ENCODE measurements at regions not wholly inside any gene's neighbourhood (a gene's known extent, or its start where the extent isn't known, plus 50 kb on each side); places are given as distances from the start of the nearest gene placed in this dataset.

DNA sequence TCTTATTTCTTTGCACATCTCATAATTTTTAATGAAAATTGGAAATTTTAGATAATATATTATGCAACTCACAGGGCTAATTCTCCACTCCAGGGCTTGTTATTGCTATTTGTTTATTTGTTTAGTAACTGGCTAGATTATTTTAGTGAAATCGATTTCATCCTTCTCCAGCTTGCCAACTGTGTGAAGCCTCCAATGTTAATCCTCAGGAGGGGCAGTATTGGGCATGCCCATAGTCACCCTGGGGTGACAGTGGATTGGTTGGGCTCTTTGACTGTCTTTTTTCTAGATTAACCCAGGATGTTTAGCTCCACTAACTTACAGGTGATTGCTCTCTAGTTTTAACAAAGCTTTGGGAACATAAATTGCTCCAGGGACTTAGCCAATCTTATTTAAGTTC is 450.1 kb downstream of the BMP2 start:
- DNase-seq (ENCODE audit: low read depth, low spot score), result no peak
- no peak overlapping the region for H3K27ac ChIP-seq

DNA sequence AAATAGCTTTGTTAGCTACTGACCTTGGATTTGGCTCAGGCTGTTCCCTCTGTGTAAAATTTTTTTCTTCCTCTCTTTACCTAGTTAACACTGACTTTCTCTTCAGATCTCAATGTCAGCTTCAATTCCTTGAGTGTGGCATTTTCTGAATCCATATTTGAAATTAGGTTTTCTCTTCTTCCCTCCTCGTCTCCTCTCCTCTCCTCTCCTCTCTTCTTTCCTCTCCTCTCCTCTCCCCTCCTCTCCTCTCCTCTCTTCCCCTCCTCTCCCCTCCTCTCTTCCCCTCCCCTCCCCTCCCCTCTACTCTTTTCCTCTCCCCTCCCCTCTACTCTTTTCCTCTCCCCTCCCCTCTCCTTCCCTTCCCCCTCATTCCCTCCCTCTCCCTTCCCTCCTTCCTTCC is 453.3 kb downstream of the BMP2 start:
- H3K27ac ChIP-seq, result no peak overlapping the region
- DNase-seq (ENCODE audit: low read depth, low spot score), result no peak

DNA sequence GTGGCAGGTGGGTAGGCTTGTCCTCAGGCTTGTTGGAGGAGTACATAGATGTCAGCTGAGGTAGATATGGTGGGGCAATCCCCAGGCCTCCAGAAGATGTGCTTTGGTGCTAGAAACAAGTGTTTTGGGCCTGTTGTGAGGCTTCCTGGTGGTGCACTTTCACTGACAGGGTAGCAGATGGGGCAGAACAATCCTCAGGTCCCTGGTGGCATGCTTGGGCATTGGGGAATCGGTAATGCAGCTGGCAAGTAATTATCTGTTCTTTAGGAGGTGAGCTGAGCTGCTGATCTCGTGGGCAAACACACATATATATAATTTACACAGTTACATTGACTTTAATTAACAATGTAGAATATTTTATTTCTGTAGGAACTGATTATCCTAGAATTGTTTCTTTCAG is 458.7 kb downstream of the BMP2 start:
- H3K27ac ChIP-seq, result no peak overlapping the region
- DNase-seq (ENCODE audit: low read depth, low spot score), result no peak

DNA sequence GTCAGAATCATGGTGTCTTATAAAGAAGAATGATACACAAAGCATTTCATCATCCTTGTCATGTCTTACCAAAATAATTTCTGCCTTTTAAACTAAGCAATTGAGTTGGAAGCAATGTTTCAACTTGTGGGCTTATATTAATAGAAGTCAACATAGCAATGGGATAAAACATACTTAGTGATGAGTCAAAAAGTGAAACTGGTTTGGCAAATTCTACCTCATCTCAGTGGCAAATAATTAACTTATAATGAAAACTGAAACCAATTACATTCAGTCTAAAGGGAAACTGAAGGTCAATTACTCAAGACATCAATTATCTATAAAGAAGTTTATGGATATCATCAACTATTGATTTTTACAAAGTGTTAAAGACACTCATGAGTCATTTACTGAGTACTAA is 463.8 kb downstream of the BMP2 start:
- peak; percentile 52 for DNase-seq (ENCODE audit: low read depth, low spot score)
- H3K27ac ChIP-seq, result peak overlapping the region; percentile 23

DNA sequence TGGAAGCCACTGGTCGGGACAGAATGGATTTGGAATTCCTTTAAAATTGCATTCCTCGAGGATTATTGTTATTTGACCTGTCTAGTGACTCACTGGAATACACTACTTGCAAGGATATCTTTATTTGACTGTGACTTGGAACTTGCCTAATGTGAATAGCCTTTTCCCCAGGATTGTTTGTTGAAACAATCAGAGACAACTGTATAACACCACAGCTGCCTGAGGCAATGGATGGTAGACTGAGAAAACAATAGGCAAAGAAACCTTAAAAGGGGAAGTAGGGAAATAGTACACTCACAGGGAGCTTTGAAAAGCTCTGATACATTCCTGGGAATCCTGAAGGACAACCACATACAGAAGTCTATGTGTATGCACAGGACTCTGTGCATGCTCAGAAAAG is 465.3 kb downstream of the BMP2 start:
- no peak for DNase-seq (ENCODE audit: low read depth, low spot score)
- no peak overlapping the region for H3K27ac ChIP-seq

DNA sequence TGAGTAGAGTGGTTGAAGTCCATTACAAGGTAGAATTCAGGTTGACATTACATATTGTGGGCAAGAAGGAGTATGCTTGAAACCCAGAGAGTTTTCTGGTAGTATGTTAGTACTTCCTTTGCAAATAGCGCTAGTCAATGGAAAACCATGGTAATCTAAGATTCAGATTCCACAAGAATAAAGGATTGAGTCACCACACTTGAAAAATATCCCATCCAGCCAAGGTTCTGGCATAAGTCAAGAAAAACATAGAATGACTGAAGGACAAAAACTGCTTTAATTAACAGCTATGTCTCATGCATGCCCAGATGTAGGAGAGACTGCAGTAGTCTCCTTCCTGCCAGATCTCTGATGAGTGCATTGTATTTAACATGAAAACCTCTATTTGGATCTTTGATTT is 469.8 kb downstream of the BMP2 start:
- DNase-seq (ENCODE audit: low read depth, low spot score), result no peak
- H3K27ac ChIP-seq, result no peak overlapping the region

DNA sequence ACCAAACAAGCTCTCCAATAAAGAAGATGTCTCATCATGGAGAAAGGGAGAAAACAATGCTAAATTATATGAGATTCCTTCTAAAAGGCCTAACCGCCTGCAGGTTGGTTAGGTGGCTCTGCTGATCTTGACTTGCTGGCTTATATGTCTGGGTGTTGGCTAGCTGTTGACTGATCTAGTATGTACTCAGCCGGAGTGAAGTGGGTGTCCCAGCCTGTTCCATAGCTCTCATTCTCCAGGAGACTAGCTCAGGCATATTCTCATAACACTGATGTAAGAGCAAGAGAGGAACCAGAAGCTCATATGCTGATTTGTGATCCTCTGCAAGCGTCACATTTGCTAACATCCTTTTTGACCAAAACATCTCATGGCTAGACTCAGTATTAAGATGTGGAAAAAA is 473.0 kb downstream of the BMP2 start:
- no peak for DNase-seq (ENCODE audit: low read depth, low spot score)
- no peak overlapping the region for H3K27ac ChIP-seq

DNA sequence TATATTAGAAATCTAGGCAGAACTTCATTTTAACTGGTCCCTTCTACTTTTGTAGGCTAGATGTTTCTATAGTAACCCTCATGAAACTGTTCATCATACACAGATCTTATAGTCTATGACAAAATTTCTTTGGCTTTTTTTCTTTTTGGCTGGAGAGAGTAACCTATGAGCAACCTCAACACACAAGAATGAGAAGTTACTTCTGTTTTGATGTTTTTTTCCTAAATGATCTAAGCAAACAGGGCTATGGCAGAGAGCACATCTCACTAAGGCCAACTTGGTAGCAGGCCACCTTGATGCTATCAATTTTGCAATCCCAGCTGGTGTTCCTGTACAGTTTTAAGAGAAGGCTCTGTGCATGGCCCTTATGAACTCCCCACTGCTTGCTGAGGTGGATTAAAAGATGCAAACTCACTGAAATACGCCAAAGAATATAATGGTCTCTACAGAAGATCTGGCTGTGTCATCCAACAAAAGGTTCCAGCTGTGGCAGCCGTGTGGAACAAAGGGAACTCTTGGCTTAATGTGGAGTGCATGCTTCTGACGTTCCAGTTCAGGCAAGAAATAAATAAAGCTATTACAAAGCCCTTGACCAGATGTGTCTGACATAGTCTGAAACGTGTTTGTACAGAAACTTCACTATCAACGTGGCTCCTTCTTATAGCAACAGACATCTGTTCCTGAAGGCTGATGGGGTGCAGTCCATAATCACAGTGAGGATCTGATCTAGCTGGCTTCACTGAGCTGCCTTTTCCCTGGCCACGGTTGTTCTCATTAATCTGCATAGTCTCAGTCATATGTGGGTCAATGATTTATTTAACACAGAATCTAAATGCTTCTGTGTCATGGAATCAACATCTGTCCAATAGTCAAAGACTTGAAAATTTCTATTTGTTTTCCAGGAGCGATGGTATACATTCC is 481.1 kb downstream of the BMP2 start:
- H3K27ac ChIP-seq, result no peak overlapping the region
- DNase-seq (ENCODE audit: low read depth, low spot score), result no peak

DNA sequence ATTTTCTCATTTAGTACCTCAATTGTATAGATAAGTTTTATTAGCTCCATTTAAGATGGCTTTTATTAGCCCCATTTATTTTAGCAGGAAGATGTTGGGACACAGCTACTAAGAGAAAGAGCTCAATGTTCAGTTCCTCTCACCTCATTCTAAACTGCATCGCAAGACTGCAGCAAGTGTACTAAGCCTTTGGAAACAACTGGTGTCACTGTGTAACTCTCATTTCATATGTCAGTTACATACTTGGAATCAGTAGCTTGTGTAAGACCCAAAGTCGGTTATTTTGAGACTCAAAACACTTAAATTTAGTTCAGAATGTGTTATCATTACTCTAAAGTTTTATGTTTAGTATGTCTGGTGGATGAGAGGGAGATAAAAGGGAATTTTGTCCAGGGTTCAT is 482.9 kb downstream of the BMP2 start:
- no peak for DNase-seq (ENCODE audit: low read depth, low spot score)
- no peak overlapping the region for H3K27ac ChIP-seq

DNA sequence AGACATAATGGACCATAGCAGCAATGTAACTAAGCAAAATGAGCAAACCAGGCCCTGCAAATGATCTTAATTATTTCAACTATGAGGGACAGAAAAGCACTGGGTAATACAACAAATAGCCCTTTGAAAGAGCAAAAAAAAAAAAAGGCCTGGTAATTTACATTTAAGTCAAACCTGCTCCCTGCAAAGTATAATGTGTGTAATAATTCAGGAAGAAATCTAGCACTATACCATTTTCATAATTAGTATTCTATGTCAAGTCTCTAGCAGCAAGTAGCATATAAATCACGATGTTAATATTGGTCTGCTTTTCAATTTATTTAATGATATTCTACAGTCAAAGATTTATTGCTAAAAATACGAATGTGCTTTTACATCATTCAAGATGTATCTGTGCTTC is 489.6 kb downstream of the BMP2 start:
- no peak overlapping the region for H3K27ac ChIP-seq
- DNase-seq (ENCODE audit: low read depth, low spot score), result no peak

DNA sequence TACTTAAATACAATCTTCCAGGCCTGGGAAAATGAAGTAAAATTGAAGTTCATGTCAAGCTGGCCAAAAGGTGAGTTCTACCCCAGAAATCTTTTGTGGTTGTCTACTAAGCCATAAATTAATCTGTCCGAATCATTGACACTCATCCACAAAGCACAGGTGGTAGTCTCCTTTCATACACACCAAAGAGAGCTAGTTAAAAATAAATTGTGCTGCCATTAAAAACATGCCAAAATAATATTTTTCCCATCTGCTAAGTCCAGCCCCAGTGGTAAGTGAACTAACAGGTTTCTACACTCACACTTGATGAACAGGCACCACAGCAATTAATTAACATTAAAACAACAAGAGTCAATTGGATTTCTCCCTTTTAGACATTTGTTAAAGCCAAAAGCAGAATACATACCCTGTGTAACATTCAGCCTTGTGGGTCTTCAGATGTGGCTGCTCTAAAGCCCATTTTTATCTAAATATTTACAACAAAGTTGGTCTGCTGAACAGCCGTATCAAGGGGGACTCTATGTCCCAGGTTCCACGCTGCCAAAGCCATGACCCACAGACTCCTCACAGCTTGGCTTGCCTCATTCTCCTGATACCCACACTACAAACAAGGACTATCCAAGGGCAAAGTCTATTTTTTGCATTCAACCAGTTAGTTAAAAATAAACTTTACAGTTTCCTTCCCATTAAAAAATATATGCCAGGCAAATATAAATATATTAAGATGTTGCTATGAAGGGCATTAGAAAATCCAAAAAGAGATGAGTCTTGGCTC is 490.4 kb downstream of the BMP2 start:
- no peak overlapping the region for H3K27ac ChIP-seq
- DNase-seq (ENCODE audit: low read depth, low spot score), result no peak

DNA sequence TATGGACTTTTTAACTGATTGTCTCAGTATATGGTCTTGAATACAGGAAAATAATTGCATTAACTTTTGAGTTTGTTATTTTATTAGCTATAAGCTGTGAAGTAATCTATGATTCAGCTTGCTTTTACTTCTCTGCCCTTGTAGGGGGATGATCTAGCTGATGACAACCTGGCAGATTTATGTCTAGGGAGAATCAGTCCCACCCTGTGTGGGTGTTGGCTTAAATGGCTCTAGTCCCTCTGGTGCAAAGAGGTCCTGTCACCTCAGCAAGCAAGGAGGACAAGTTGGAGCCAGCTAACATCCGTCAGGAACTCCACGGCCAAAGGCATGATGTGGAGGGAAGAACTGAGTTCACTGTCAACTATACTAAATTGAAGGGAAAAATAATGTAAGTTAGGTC is 495.3 kb downstream of the BMP2 start:
- H3K27ac ChIP-seq, result no peak overlapping the region
- no peak for DNase-seq (ENCODE audit: low read depth, low spot score)

DNA sequence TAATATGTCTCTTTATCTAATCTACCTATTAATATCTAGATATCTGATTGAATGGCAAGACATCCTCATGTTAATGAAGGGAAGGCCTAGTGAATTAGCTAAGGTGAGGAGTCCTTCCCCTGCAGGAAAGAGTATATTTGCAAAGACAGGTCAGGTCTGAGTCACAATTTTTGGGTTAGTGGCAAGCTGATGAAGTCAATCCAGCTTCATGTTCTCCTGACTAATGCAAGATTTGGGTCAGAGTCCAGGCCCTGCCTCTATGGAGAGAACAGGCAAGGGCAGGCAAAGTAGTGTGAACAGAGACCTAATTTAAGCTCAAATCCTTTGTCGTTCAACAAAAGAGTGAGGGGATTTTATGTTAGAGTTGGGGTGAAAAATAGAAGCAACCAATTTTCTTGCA is 496.7 kb downstream of the BMP2 start:
- DNase-seq (ENCODE audit: low read depth, low spot score), result peak; percentile 33
- H3K27ac ChIP-seq, result no peak overlapping the region

DNA sequence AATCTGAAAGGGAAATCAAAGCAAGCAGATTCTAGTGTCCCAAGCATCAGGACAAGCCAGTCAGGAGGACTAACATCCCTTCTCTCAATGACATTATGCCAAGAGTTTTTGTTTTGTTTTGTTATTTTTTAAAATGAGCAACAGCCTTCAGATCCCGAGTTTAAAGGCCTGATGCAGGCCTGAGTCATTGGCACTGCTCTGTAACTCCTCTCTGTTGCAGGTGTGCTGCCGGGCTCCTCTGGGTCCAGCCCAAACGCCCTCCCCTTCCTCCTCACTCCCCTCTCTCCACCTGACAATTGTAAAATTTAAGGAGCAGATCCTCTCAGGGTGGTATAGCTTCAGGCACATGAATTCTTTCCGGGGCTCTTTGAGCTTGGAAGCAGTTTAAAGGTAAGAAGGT is 502.0 kb downstream of the BMP2 start:
- no peak overlapping the region for H3K27ac ChIP-seq
- DNase-seq (ENCODE audit: low read depth, low spot score), result no peak

DNA sequence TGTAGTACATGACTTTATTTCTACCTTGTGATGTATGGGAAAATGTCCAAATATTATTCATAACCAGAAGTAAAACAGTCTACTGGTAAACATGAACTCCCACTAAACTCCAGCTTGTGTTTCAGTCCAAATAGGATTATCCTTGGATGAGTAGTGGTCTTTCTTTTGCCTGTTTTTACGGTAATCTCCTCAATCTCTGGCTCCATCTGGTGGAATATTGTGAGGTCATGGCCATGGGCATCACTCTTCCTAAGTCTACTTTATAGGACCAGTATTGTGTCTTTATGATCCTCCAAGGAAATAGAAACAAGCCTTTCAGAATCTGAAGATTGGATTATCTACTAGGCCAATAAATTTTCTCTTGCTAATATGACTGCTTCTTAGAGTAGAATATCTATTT is 505.0 kb downstream of the BMP2 start:
- DNase-seq (ENCODE audit: low read depth, low spot score), result no peak
- no peak overlapping the region for H3K27ac ChIP-seq

DNA sequence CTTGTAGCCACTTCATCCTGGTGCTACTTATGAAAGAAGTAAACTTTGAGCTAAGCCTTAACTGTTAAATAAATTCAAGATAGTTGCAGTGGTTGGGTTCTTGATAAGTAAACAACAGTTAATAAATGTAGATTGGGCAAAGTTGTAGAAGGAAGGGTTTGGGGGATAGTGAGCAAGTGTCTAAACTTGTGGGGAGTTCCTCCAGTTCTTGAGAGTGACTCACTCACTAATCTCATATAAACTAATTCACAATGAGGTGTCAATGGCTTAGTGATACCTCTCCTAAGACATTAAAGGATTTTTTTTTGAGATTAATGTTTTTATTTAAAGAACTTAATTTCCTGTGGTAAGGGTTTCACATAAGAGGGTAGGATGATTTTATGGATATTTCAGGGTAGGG is 507.4 kb downstream of the BMP2 start:
- H3K27ac ChIP-seq, result no peak overlapping the region
- DNase-seq (ENCODE audit: low read depth, low spot score), result peak; percentile 16

DNA sequence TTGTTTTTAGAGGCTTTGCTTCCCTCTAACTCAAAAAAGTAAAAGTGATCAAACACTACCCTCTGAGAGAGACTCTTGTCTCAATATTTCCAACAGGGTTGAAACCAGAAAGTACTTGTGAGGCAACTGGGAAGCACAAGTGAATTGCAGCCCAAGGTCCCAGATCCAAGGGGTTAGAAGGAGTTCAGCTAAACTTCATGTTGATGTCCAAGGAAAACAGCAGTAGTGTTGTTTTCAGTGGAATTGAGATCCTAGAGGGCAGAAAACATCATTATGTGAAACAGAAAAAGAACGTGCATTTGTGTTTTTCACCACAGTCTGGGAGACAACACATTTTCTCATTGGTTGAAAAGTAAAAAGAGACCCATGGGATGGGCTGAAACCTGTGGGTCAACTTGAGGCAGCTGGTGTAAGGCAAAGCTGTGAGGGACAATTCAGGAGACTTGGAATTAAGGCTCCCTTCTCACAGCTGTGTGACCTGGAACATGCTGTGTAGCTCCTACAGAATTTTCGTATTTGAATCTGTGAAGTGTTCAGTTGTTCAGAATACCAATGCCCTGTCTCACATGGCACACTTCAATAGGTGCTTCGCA is 508.3 kb downstream of the BMP2 start:
- no peak for DNase-seq (ENCODE audit: low read depth, low spot score)

DNA sequence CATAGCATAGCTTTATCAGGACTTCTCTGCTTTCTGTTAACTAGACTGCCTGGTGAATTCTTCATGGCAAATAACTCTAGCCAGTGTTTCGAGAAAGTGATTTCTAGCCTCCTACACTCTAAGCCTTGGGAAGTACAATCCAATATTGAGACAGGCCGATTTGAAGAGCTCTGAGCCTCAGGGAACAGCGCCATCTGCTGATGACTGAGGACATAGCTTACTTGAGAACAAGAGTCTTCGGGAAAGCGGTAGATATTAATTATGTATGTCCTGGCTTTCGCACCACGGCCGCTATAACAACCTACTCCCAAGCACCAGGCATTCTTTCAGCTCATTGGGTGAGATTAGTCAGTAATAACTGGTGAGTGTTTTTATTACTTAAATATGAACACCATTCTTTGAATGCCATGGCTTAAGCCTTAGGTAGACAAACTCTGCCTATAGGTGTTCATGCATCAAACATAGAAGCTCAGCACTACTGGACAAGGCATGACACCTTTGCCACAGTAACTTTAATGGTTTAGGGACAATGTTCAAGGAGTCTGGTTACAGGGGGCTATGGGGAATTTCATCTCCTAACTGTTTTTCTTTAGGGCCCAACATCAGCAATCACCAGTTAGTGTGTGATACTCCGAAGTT is 518.6 kb downstream of the BMP2 start:
- DNase-seq (ENCODE audit: low read depth, low spot score), result no peak
- no peak overlapping the region for H3K27ac ChIP-seq

More for the DNA sequence above, 508.3 kb downstream of the BMP2 start:
- H3K27ac ChIP-seq, result no peak overlapping the region

DNA sequence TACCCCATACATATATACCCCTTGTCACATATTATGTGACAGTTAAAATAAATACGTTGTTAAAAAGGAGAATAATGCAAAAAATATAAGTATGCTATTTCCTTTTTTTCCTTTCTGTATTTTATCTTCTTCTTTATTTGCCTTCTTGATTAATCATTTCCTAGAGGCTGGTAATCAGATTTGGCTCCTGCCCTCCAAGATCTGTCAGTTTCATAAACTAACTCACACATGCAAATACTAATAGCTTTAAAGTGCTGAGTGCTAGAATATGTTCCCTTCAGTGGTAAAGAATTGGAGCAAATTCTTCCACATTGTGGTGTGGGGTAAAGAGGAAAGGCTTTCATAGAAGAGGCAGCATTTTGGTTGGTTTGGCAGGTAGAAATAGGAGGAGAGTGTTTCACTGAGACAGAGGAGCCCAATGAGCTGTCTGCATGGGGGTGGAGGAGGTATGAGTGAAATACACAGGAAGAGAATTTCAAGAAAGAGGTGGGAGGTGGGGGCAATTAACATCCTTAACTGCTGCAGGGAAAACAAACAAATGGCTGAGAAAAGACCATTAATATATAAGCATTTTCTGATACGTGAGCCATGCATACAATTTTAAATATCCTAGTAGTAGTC is 523.9 kb downstream of the BMP2 start:
- H3K27ac ChIP-seq, result no peak overlapping the region
- DNase-seq (ENCODE audit: low read depth, low spot score), result no peak

DNA sequence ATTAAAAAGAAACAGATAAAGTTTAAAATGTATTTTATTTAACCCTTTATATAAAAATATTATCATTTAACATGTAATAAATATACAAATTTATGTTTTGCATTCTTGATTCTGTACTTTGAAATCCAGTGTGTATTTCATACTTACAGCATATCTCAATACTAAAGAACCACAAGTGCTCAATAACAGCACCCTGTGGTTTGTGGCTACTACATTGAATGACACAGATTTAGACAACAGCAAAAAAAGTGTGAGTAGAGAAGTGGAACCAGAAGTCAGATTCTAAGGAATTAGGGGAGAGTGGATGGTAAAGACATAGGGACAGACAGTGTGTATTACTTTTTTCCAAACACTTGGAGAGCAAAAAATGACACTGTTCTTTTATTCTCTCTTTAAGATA is 524.5 kb downstream of the BMP2 start:
- H3K27ac ChIP-seq, result no peak overlapping the region
- no peak for DNase-seq (ENCODE audit: low read depth, low spot score)

Data from epithelial cell of prostate (primary cell).